Caco-2 (cell line): ENCODE measurements at regions not wholly inside any gene's neighbourhood (a gene's known extent, or its start where the extent isn't known, plus 50 kb on each side); places are given as distances from the start of the nearest gene placed in this dataset.

Experiments used
- BruUV-seq: library from RNA; stranded (reverse); fragments of 400-500 nt; replicated peaks from 2 replicates; lab custom pipeline; 2021; lab: Mats Ljungman, UMichigan
- CTCF ChIA-PET: fragments of 300-600 bp; sonication (Branson Sonifier 250); formaldehyde crosslinking; loops from one replicate; lab custom pipeline; 2022; ENCODE audit warnings: antibody characterized with exemption; lab: Charles Lee
- POLR2A ChIA-PET: fragments of 300-600 bp; sonication (Branson Sonifier 250); formaldehyde crosslinking; loops from one replicate; lab custom pipeline; 2022; ENCODE audit warnings: antibody characterized with exemption; lab: Charles Lee
- DNase-seq, 2 experiments: peaks; one replicate each; pipeline versions ENCODE4 v3.0.0 to v3.0.0-alpha.2; 2020 to 2022
- H3K27me3 ChIP-seq: replicated peaks from 2 replicates; pipeline ENCODE4 v1.6.0; 2011; ENCODE audit warnings: low read length; ENCODE audit not compliant: control insufficient read depth, insufficient read depth
- H3K36me3 ChIP-seq: 2 replicates; pipeline ENCODE4 v1.5.1; 2011; ENCODE audit warnings: low read length; ENCODE audit not compliant: control insufficient read depth, insufficient read depth
- H3K4me1 ChIP-seq: fragments of 250-450 bp; sonication (Bioruptor Pico); 2 replicates; pipeline ENCODE4 v1.5.1; 2020; ENCODE audit warnings: mild to moderate bottlenecking
- H3K4me3 ChIP-seq: 2 replicates; pipeline ENCODE4 v1.5.1; 2011; ENCODE audit warnings: low read depth, mild to moderate bottlenecking, control low read depth, low read length
- H3K9me3 ChIP-seq: fragments of 250-450 bp; sonication (Bioruptor Pico); 2 replicates; pipeline ENCODE4 v1.5.1; 2020; ENCODE audit warnings: mild to moderate bottlenecking, moderate library complexity
- H3K27ac Mint-ChIP-seq: one replicate; pipeline ENCODE4 v1.8.0; 2022; ENCODE audit warnings: mixed read lengths; ENCODE audit not compliant: unreplicated experiment
- H3K27me3 Mint-ChIP-seq: one replicate; pipeline ENCODE4 v1.8.0; 2022; ENCODE audit warnings: mixed read lengths; ENCODE audit not compliant: insufficient read depth, unreplicated experiment
- H3K36me3 Mint-ChIP-seq: one replicate; pipeline ENCODE4 v1.8.0; 2022; ENCODE audit warnings: mild to moderate bottlenecking, mixed read lengths; ENCODE audit not compliant: insufficient read depth, unreplicated experiment
- H3K4me1 Mint-ChIP-seq: one replicate; pipeline ENCODE4 v1.8.0; 2022; ENCODE audit warnings: low read depth, mixed read lengths; ENCODE audit not compliant: unreplicated experiment
- H3K4me3 Mint-ChIP-seq: one replicate; pipeline ENCODE4 v1.8.0; 2022; ENCODE audit warnings: mild to moderate bottlenecking, moderate library complexity, mixed read lengths; ENCODE audit not compliant: unreplicated experiment
- H3K9me3 Mint-ChIP-seq: one replicate; pipeline ENCODE4 v1.8.0; 2022; ENCODE audit warnings: mixed read lengths; ENCODE audit not compliant: unreplicated experiment
- intact Hi-C: fragments of 100-400 bp; cut with micrococcal nuclease; formaldehyde crosslinking; loops from one replicate; pipeline ENCODE4 v1.10.0; 2022; ENCODE audit not compliant: unreplicated experiment
- TF ChIP-seq, protein P1 (sequence below), 2 experiments: fragments of 200-600 bp in 1 of 2; IDR thresholded peaks; 1 replicate in 1 of 2; 2 replicates in 1 of 2; pipeline versions ENCODE4 v1.5.1 to v1.8.0; 2011 to 2022; ENCODE audit warnings: antibody characterized with exemption in 1 of 2, control low read depth in 1 of 2, inconsistent platforms in 1 of 2, low read depth in 1 of 2, low read length in 1 of 2, mild to moderate bottlenecking in 1 of 2, moderate library complexity in 1 of 2; ENCODE audit not compliant: insufficient read depth in 1 of 2, severe bottlenecking in 1 of 2, unreplicated experiment in 1 of 2

GRCh38 chr16:27708651-27709050 is 158.7 kb downstream of the KATNIP start:
- ChIA-PET CTCF (no interaction called here), POLR2A (no interaction called here)
- H3K4me3 Mint-ChIP-seq = no peak overlapping the region
- TF ChIP-seq, protein P1, sequence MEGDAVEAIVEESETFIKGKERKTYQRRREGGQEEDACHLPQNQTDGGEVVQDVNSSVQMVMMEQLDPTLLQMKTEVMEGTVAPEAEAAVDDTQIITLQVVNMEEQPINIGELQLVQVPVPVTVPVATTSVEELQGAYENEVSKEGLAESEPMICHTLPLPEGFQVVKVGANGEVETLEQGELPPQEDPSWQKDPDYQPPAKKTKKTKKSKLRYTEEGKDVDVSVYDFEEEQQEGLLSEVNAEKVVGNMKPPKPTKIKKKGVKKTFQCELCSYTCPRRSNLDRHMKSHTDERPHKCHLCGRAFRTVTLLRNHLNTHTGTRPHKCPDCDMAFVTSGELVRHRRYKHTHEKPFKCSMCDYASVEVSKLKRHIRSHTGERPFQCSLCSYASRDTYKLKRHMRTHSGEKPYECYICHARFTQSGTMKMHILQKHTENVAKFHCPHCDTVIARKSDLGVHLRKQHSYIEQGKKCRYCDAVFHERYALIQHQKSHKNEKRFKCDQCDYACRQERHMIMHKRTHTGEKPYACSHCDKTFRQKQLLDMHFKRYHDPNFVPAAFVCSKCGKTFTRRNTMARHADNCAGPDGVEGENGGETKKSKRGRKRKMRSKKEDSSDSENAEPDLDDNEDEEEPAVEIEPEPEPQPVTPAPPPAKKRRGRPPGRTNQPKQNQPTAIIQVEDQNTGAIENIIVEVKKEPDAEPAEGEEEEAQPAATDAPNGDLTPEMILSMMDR (IDR thresholded peaks at IDR 0.05; ENCODE audit: insufficient read depth in 1 of 2, low read depth in 1 of 2, low read length in 1 of 2, severe bottlenecking in 1 of 2, unreplicated experiment in 1 of 2) = no peak
- intact Hi-C loops = no loop called here
- Histone ChIP-seq H3K4me3 (no peak overlapping the region), H3K27me3 (no peaks in the 10 kb centered on the region), H3K36me3 (no peaks in the 10 kb centered on the region), H3K9me3 (no peaks in the 10 kb centered on the region), H3K4me1 (no peaks in the 10 kb centered on the region)
- no TSS peak for BruUV-seq
- peaks cover 5% of the 10 kb centered on the region for H3K36me3 Mint-ChIP-seq
- H3K9me3 Mint-ChIP-seq = no peaks in the 10 kb centered on the region
- no peak for DNase-seq
- H3K27me3 Mint-ChIP-seq = no peaks in the 10 kb centered on the region
- H3K27ac Mint-ChIP-seq = no peak overlapping the region
- H3K4me1 Mint-ChIP-seq = no peaks in the 10 kb centered on the region

DNA sequence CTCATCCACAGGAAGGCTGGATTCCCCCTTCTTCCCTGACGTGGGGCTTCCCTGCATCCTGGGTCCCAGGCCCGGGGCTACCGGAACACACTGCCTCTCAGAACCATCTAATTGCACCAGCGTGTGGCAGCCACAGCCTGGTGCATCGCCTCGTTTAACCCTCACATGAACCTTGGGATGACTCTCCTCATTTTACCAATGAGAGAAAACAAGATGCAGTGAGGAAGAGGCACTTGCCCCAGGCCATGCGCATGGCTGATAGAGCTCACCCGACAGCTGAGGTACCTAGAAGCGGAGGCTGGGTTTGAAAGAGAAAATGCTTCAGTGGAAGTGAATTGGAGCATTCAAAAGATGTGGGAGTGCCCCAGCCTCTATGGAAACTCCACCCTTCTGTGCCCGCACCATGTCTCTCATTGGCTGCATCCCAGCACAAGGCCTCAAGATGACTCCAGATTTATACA is 162.3 kb downstream of the KATNIP start:
- Mint-ChIP-seq H3K4me1 (no peaks in the 10 kb centered on the region), H3K9me3 (no peaks in the 10 kb centered on the region), H3K4me3 (no peak overlapping the region), H3K36me3 (peaks cover under 1% of the 10 kb centered on the region), H3K27ac (no peak overlapping the region), H3K27me3 (no peaks in the 10 kb centered on the region)
- H3K4me1 ChIP-seq = no peaks in the 10 kb centered on the region
- no peak for DNase-seq
- H3K36me3 ChIP-seq = no peaks in the 10 kb centered on the region
- H3K4me3 ChIP-seq = no peak overlapping the region
- no peaks in the 10 kb centered on the region for H3K9me3 ChIP-seq
- intact Hi-C loops = no loop called here
- POLR2A ChIA-PET = no interaction called here
- TF ChIP-seq, protein P1 (IDR thresholded peaks at IDR 0.05; ENCODE audit: insufficient read depth in 1 of 2, low read depth in 1 of 2, low read length in 1 of 2, severe bottlenecking in 1 of 2, unreplicated experiment in 1 of 2) = no peak
- CTCF ChIA-PET = no interaction called here
- BruUV-seq = no TSS peak
- no peaks in the 10 kb centered on the region for H3K27me3 ChIP-seq

DNA sequence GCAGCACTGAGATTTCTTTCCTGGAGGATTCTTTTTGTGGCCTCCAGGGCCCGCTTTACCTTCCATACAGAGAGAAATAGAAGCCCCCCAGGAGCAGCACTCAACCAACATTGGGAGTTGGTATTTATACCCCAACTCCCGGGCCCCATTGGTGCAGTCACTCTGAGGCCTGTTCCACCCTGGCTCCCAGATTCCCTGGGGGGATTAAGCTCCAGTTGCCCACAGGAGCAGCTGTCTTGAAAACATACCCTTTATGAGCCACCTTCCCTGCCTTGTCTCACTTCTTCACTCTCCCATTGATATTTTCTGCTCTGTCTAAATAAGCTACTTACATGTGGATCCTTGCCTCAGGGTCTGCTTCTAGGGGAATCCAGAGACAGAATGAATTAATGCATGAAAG is 167.8 kb downstream of the KATNIP start:
- no TSS peak for BruUV-seq
- intact Hi-C loops = no loop called here
- no peak for DNase-seq
- ChIA-PET POLR2A (no interaction called here), CTCF (no interaction called here)
- Mint-ChIP-seq H3K36me3 (no peaks in the 10 kb centered on the region), H3K27ac (no peak overlapping the region), H3K4me1 (peaks cover 7% of the 10 kb centered on the region), H3K9me3 (no peaks in the 10 kb centered on the region), H3K27me3 (no peaks in the 10 kb centered on the region), H3K4me3 (no peak overlapping the region)
- Histone ChIP-seq H3K4me1 (no peaks in the 10 kb centered on the region), H3K36me3 (0 out of 2 replicates have a peak, but pooled peaks cover 1% of the 10 kb centered on the region), H3K9me3 (no peaks in the 10 kb centered on the region), H3K27me3 (no peaks in the 10 kb centered on the region), H3K4me3 (no peak overlapping the region)
- TF ChIP-seq, protein P1 (IDR thresholded peaks at IDR 0.05; ENCODE audit: insufficient read depth in 1 of 2, low read depth in 1 of 2, low read length in 1 of 2, severe bottlenecking in 1 of 2, unreplicated experiment in 1 of 2) = no peak
